Testis (tissue), 2 donors: ENCODE measurements at regions not wholly inside any gene's neighbourhood (a gene's known extent, or its start where the extent isn't known, plus 50 kb on each side); places are given as distances from the start of the nearest gene placed in this dataset.

ENCODE experiments used
- DNase-seq: peaks from one replicate; pipeline ENCODE4 v3.0.0-alpha.2; 2019
- H3K27ac ChIP-seq, 2 donors: fragments of 200-600 bp; sonication (generic); one replicate each; pipeline ENCODE4 v1.5.1; 2019
- H3K27me3 ChIP-seq: fragments of 200-600 bp; sonication (generic); one replicate; pipeline ENCODE4 v1.5.1; 2019
- H3K36me3 ChIP-seq: fragments of 200-600 bp; sonication (generic); one replicate; pipeline ENCODE4 v1.5.1; 2017; ENCODE audit warnings: low read depth; ENCODE audit errors: missing control alignments
- H3K4me1 ChIP-seq: fragments of 200-600 bp; sonication (generic); one replicate; pipeline ENCODE4 v1.5.1; 2019
- H3K4me3 ChIP-seq, 2 donors: fragments of 200-600 bp; sonication (generic); one replicate each; pipeline ENCODE4 v1.5.1; 2017 to 2019
- H3K9me3 ChIP-seq: fragments of 200-600 bp; sonication (generic); one replicate; pipeline ENCODE4 v1.5.1; 2017
- POLR2A ChIP-seq: fragments of 450-650 bp; IDR thresholded peaks from one replicate; pipeline ENCODE4 v1.6.1; 2017; ENCODE audit warnings: antibody characterized with exemption, mild to moderate bottlenecking, moderate library complexity
- WGBS, 2 donors: methylation state at CpG; one replicate each; pipeline ENCODE4 v1.1.5; 2018; 5-methylcytosine and 5-hydroxymethylcytosine counted together
- intact Hi-C: fragments of 100-400 bp; cut with DNase I; formaldehyde crosslinking; loops from one replicate; pipeline ENCODE4 v1.15.1; 2023; ENCODE audit warnings: low total_unique reads
- TF ChIP-seq, protein P1 (sequence below), 3 experiments: fragments of 450-650 bp in 2 of 3; fragments of 200-600 bp in 1 of 3; sonication (generic) in 1 of 3; IDR thresholded peaks; one replicate each; pipeline ENCODE4 v1.5.1; 2016 to 2019; ENCODE audit warnings: antibody characterized with exemption in 3 of 3, mild to moderate bottlenecking in 2 of 3, moderate library complexity in 1 of 3

DNA sequence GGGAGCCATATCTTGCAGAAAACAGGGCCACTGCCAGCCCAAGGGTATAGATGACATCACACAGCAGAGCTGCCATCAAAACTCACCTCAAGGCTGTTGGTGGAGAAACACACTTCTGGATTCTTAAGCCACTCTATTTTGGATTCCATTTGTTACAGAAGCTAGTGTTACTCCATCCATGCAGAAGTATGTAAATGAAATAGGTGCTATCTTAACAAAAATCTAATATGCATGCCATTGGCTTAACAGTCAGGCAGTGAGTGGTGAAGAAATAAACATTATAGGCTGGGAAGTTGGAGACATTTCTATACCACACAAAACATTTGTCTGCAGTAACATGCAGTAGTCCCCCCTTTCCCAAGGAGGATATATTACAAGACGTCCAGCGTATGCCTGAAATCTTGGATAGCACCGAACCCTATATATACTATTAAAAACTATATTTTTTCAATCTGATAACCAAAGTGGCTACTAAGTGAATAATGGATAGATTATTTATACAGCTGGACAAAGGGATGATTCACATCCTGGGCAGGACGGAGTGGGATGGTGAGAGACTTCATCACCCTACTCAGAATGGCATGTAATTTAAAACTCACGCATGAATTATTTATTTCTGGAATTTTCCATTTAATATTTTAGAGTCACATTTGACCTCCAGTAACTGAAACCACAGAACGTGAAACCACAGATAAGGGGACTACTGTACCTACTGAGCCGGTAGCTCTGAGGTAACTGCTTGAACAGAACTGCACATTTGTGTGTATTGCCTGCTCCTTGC lies 160.0 kb upstream of the PLN start:
- intact Hi-C loops: no loop called here
- TF ChIP-seq, protein P1, sequence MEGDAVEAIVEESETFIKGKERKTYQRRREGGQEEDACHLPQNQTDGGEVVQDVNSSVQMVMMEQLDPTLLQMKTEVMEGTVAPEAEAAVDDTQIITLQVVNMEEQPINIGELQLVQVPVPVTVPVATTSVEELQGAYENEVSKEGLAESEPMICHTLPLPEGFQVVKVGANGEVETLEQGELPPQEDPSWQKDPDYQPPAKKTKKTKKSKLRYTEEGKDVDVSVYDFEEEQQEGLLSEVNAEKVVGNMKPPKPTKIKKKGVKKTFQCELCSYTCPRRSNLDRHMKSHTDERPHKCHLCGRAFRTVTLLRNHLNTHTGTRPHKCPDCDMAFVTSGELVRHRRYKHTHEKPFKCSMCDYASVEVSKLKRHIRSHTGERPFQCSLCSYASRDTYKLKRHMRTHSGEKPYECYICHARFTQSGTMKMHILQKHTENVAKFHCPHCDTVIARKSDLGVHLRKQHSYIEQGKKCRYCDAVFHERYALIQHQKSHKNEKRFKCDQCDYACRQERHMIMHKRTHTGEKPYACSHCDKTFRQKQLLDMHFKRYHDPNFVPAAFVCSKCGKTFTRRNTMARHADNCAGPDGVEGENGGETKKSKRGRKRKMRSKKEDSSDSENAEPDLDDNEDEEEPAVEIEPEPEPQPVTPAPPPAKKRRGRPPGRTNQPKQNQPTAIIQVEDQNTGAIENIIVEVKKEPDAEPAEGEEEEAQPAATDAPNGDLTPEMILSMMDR (IDR thresholded peaks at IDR 0.05): no peak
- no peak for TF ChIP-seq POLR2A
- DNase-seq: no peak
- no peaks in the 10 kb centered on the region for H3K9me3 ChIP-seq
- no peak overlapping the region for H3K4me3 ChIP-seq
- no peaks in the 10 kb centered on the region for H3K4me1 ChIP-seq
- 57 to 59% methylated on average over 7 of the region's 7 CpGs for WGBS, 2 donors
- no peaks in the 10 kb centered on the region for H3K27me3 ChIP-seq
- no peak overlapping the region for H3K27ac ChIP-seq
- H3K36me3 ChIP-seq: no peaks in the 10 kb centered on the region

GRCh38 chr6:118391086-118391485 lies 157.0 kb upstream of the PLN start:
- Histone ChIP-seq H3K36me3 (no peaks in the 10 kb centered on the region), H3K27ac (no peak overlapping the region), H3K4me1 (no peaks in the 10 kb centered on the region), H3K27me3 (no peaks in the 10 kb centered on the region), H3K9me3 (no peaks in the 10 kb centered on the region), H3K4me3 (no peak overlapping the region)
- DNase-seq: no peak
- no peak for TF ChIP-seq POLR2A
- TF ChIP-seq, protein P1 (IDR thresholded peaks at IDR 0.05): no peak
- intact Hi-C loops: no loop called here
- 93% methylated on average over 7 of the region's 7 CpGs for WGBS, 2 donors

DNA sequence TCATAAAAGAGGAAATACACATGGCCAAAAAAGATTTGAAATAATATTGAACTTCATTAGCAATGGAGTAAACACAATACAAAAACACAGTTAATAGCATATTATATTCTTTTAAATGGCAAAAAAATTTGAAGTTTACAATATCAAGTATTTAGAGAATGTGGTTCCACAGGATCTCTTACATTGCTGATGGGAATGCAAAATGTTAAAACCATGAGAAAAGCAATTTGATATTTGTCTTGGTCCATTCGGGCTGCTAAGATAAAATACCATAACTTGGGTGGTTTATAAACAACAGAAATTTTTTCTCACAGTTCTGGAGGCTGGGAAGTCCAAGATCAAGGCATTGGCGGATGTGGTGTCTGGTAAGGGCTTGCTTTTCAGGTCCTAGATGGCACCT lies 154.0 kb upstream of the PLN start:
- 78 to 92% methylated on average over 2 of the region's 2 CpGs for WGBS, 2 donors
- Histone ChIP-seq H3K9me3 (no peaks in the 10 kb centered on the region), H3K4me1 (no peaks in the 10 kb centered on the region), H3K36me3 (no peaks in the 10 kb centered on the region), H3K27ac (no peak overlapping the region), H3K27me3 (no peaks in the 10 kb centered on the region), H3K4me3 (no peak overlapping the region)
- no peak for TF ChIP-seq POLR2A
- TF ChIP-seq, protein P1 (IDR thresholded peaks at IDR 0.05): no peak
- intact Hi-C loops: no loop called here
- DNase-seq: no peak

DNA sequence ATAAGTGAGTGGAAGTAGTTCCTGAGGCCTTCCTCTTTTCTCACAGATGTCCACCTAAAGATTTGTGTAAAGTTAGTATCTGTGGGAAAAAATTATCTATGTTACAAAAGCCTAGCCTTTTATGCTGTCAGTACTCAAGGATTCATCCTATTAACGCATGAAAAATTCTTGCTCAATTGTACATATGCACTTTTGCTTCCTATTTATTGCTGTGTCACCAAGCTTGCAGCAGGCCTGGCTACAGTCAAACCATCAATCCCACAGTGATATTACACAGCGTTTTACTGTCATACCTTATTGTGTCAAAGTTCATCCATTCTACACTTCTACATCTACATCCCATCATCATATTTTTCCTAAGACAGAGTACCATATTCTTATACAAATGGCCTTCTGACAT lies 151.1 kb upstream of the PLN start:
- 91 to 95% methylated on average over 2 of the region's 2 CpGs for WGBS, 2 donors
- no peaks in the 10 kb centered on the region for H3K36me3 ChIP-seq
- TF ChIP-seq, protein P1 (IDR thresholded peaks at IDR 0.05): no peak
- no peak for TF ChIP-seq POLR2A
- no peaks in the 10 kb centered on the region for H3K4me1 ChIP-seq
- DNase-seq: no peak
- H3K27ac ChIP-seq: no peak overlapping the region
- no peaks in the 10 kb centered on the region for H3K27me3 ChIP-seq
- H3K9me3 ChIP-seq: no peaks in the 10 kb centered on the region
- H3K4me3 ChIP-seq: no peak overlapping the region
- intact Hi-C loops: no loop called here
